GM23248 (cell line): ENCODE measurements at regions not wholly inside any gene's neighbourhood (a gene's known extent, or its start where the extent isn't known, plus 50 kb on each side); places are given as distances from the start of the nearest gene placed in this dataset.

Experiments
- DNase-seq: peaks from one replicate; pipeline ENCODE4 v3.0.0-alpha.2; 2015
- H2AFZ ChIP-seq: fragments of 200-600 bp; sonication (generic); 2 replicates; pipeline ENCODE4 v1.6.1; 2016; ENCODE audit warnings: antibody characterized with exemption
- H3F3A ChIP-seq: fragments of 200-600 bp; sonication (generic); 2 replicates; pipeline ENCODE4 v1.6.1; 2016; ENCODE audit warnings: mild to moderate bottlenecking, antibody characterized with exemption, mixed run types; ENCODE audit not compliant: insufficient read depth
- H3K27ac ChIP-seq: fragments of 200-600 bp; sonication (generic); 2 replicates; pipeline ENCODE4 v1.5.1; 2016; ENCODE audit warnings: mild to moderate bottlenecking
- H3K27me3 ChIP-seq: fragments of 200-600 bp; sonication (generic); replicated peaks from 2 replicates; pipeline ENCODE4 v1.6.1; 2016; ENCODE audit warnings: mild to moderate bottlenecking; ENCODE audit not compliant: insufficient read depth
- H3K36me3 ChIP-seq: fragments of 200-600 bp; sonication (generic); 2 replicates; pipeline ENCODE4 v1.6.1; 2016; ENCODE audit warnings: low read depth, mild to moderate bottlenecking
- H3K4me1 ChIP-seq: fragments of 200-600 bp; sonication (generic); 2 replicates; pipeline ENCODE4 v1.6.1; 2016; ENCODE audit warnings: mild to moderate bottlenecking; ENCODE audit not compliant: insufficient read depth
- H3K4me2 ChIP-seq: fragments of 200-600 bp; sonication (generic); one replicate; pipeline ENCODE4 v1.6.1; 2016; ENCODE audit warnings: mild to moderate bottlenecking; ENCODE audit not compliant: unreplicated experiment
- H3K4me3 ChIP-seq: fragments of 200-600 bp; sonication (generic); 2 replicates; pipeline ENCODE4 v1.5.1; 2016; ENCODE audit warnings: mild to moderate bottlenecking
- H3K79me2 ChIP-seq: fragments of 200-600 bp; sonication (generic); 2 replicates; pipeline ENCODE4 v1.6.1; 2016; ENCODE audit warnings: mild to moderate bottlenecking; ENCODE audit not compliant: insufficient read depth
- H3K9ac ChIP-seq: fragments of 200-600 bp; sonication (generic); 2 replicates; pipeline ENCODE4 v1.6.1; 2016; ENCODE audit warnings: mild to moderate bottlenecking
- H3K9me2 ChIP-seq: fragments of 200-600 bp; sonication (generic); 2 replicates; pipeline ENCODE4 v1.6.1; 2016; ENCODE audit warnings: mixed run types, mild to moderate bottlenecking, moderate library complexity; ENCODE audit not compliant: insufficient read depth
- H3K9me3 ChIP-seq: fragments of 200-600 bp; sonication (generic); one replicate; pipeline ENCODE4 v1.6.1; 2017; ENCODE audit warnings: low read depth
- H4K20me1 ChIP-seq: fragments of 200-600 bp; sonication (generic); 2 replicates; pipeline ENCODE4 v1.6.0; 2016; ENCODE audit not compliant: insufficient read depth
- EZH2 ChIP-seq: fragments of 200-600 bp; sonication (generic); IDR thresholded peaks from 2 replicates; pipeline ENCODE4 v1.6.1; 2018; ENCODE audit warnings: antibody characterized with exemption, mild to moderate bottlenecking; ENCODE audit not compliant: insufficient read depth, poor library complexity, severe bottlenecking
- EZH2phosphoT487 ChIP-seq: fragments of 200-600 bp; sonication (generic); IDR thresholded peaks from 2 replicates; pipeline ENCODE4 v1.6.1; 2018; ENCODE audit warnings: antibody characterized with exemption, moderate library complexity, mild to moderate bottlenecking, low read depth; ENCODE audit not compliant: insufficient read depth
- WGBS, 2 experiments: methylation state at CpG; one replicate each; pipeline ENCODE4 v1.1.6; 2015 to 2017; ENCODE audit warnings: low lambda C conversion rate in 2 of 2, low coverage in 1 of 2; ENCODE audit errors: missing lambda C conversion rate in 2 of 2; 5-methylcytosine and 5-hydroxymethylcytosine counted together
- in situ Hi-C: fragments of 300-500 bp; cut with MboI; formaldehyde crosslinking; loops from 2 replicates; pipeline ENCODE4 v1.15.0; 2020

DNA sequence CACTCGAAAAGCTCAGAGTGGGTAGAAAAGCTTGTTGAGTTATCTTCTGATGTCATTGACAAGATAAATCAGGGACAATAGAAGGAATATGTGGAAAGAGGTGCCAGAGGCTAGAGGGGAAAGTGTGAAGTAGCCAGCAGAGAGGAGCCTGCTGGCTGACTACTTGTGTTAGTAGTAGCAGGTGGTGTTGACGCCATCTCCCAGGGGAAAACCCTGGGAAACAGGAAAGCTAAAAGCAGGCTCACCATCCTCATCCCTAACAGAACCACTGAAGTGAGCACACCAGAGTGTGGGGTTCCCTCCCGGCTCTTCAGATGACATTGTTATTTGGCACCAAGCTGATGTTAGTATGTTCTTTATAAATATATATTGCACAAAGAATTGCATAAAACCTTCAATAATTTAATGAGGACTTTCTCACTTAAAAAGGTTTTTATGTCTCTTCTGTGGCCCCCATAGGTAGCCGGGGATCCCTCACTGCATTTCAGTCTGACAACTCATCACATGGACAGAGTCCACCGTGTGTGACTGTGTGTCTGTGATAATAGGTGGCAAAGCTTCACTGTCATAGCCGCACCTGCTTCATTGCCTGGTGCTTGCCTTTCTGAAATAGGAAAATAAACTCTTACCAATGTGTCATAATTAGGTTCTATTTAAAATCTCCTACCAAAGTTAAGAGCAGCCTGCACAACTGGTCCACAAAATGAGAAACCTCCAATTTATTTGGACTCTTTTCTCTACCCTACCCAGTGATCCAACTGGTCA lies 63.2 kb upstream of the TOP3B start:
- WGBS, 2 experiments, result 38 to 42% methylated on average over 6 of the region's 6 CpGs
- Histone ChIP-seq H3K27ac (no peak overlapping the region), H3K9me3 (no peaks in the 10 kb centered on the region), H3K4me1 (no peaks in the 10 kb centered on the region), H3K9ac (no peak overlapping the region), H3K4me3 (no peak overlapping the region), H3F3A (no peaks in the 10 kb centered on the region), H3K36me3 (no peaks in the 10 kb centered on the region), H3K4me2 (no peak overlapping the region), H3K79me2 (no peaks in the 10 kb centered on the region), H4K20me1 (no peaks in the 10 kb centered on the region), H3K9me2 (no peaks in the 10 kb centered on the region), H2AFZ (no peak overlapping the region), H3K27me3 (peaks cover 14% of the 10 kb centered on the region)
- TF ChIP-seq EZH2phosphoT487, result no peak
- TF ChIP-seq EZH2, result no peak
- no peak for DNase-seq
- in situ Hi-C loops, result no loop called here

DNA sequence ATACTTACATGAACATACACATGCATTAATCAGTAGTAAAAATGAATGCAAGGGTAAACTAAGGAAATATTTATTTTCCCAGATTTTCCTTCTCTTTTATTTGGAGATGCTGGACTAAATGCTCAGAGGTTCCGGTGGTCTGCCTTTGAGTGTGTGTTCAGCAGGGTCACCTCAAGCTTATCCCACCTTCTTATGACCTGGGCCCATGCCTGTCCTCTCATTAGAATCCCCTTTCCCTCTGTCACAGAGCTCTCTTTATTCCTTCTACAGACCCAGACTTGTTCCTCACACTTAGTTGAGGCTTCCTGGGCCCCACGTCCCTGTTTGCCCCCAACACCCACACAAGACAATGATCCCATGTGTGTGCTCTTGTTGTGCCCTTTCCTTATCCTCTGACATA lies 61.6 kb upstream of the TOP3B start:
- in situ Hi-C loops, result no loop called here
- no peaks in the 10 kb centered on the region for H3K4me1 ChIP-seq
- TF ChIP-seq EZH2phosphoT487 (no peak), EZH2 (no peak)
- no peak overlapping the region for H2AFZ ChIP-seq
- no peak for DNase-seq
- H3K9ac ChIP-seq, result no peak overlapping the region
- H3K4me2 ChIP-seq, result no peak overlapping the region
- 25 to 30% methylated on average over 2 of the region's 2 CpGs for WGBS, 2 experiments
- H3K27me3 ChIP-seq, result peaks cover 14% of the 10 kb centered on the region
- no peaks in the 10 kb centered on the region for H3K36me3 ChIP-seq
- no peaks in the 10 kb centered on the region for H3K79me2 ChIP-seq
- no peak overlapping the region for H3K27ac ChIP-seq
- no peaks in the 10 kb centered on the region for H4K20me1 ChIP-seq
- H3K9me3 ChIP-seq, result no peaks in the 10 kb centered on the region
- H3K9me2 ChIP-seq, result no peaks in the 10 kb centered on the region
- no peaks in the 10 kb centered on the region for H3F3A ChIP-seq
- H3K4me3 ChIP-seq, result no peak overlapping the region

- Histone ChIP-seq H3K9ac (no peak overlapping the region), H3K4me1 (no peaks in the 10 kb centered on the region), H4K20me1 (no peaks in the 10 kb centered on the region), H3K4me2 (no peak overlapping the region), H3K4me3 (no peak overlapping the region), H3K9me2 (no peaks in the 10 kb centered on the region), H2AFZ (no peak overlapping the region), H3K27ac (no peak overlapping the region), H3K79me2 (no peaks in the 10 kb centered on the region), H3K9me3 (no peaks in the 10 kb centered on the region), H3K36me3 (no peaks in the 10 kb centered on the region), H3K27me3 (peaks cover 14% of the 10 kb centered on the region), H3F3A (no peaks in the 10 kb centered on the region)
- DNase-seq, result no peak
- WGBS, 2 experiments, result 37 to 48% methylated on average over 11 of the region's 11 CpGs
- TF ChIP-seq EZH2phosphoT487 (no peak), EZH2 (no peak)
- in situ Hi-C loops, result no loop called here
Observed at GRCh38 chr22:22043296-22044078, 60.9 kb upstream of the TOP3B start.

DNA sequence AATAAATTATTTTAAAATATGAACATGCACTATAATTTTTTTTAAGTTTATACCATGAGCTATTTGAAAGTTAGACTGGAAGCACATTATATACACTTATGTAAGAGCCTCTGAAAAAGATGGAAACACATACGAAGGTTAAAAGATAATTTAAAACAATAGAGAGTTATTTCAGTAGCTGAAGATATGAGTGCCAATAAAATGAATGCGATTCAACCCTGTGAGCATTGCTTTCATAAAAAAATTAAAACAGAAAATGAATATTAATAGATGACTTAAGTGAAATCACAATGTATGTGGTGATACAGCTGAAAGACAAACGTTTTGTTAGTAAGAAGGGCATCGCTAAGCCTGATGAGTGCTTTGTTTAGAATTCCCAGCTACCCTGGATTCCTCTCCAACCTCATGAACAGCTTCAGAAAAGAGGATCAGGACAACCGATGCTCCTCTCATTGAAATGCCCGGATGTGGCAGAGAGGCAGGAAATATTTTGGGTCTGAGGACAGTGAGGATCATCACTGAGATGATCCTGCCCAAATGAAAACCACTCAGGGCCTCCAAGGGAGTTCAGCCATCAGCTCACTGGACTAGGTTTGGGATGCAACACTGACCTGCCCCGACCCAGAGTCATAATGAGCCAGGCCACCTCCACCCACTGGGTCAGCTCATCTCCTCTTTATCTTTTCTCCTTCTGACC lies 60.2 kb upstream of the TOP3B start:
- H3K9ac ChIP-seq, result no peak overlapping the region
- DNase-seq, result no peak
- 35 to 38% methylated on average over 7 of the region's 7 CpGs for WGBS, 2 experiments
- in situ Hi-C loops, result no loop called here
- H3K4me3 ChIP-seq, result no peak overlapping the region
- H3K79me2 ChIP-seq, result no peaks in the 10 kb centered on the region
- H2AFZ ChIP-seq, result no peak overlapping the region
- H3K36me3 ChIP-seq, result no peaks in the 10 kb centered on the region
- no peaks in the 10 kb centered on the region for H3K9me3 ChIP-seq
- H3K4me2 ChIP-seq, result no peak overlapping the region
- no peak overlapping the region for H3K27ac ChIP-seq
- TF ChIP-seq EZH2phosphoT487, result no peak
- TF ChIP-seq EZH2, result no peak
- no peaks in the 10 kb centered on the region for H3F3A ChIP-seq
- H3K4me1 ChIP-seq, result no peaks in the 10 kb centered on the region
- H3K27me3 ChIP-seq, result peaks cover 14% of the 10 kb centered on the region
- no peaks in the 10 kb centered on the region for H4K20me1 ChIP-seq
- no peaks in the 10 kb centered on the region for H3K9me2 ChIP-seq
